HEK293 (cell line): ENCODE measurements at regions not wholly inside any gene's neighbourhood (a gene's known extent, or its start where the extent isn't known, plus 50 kb on each side); places are given as distances from the start of the nearest gene placed in this dataset.

Experiments
- CTCF ChIP-seq: fragments of 450-650 bp; formaldehyde crosslinking; IDR thresholded peaks from 2 replicates; pipeline ENCODE4 v1.5.1; 2016; ENCODE audit warnings: missing biosample characterization, missing genetic modification characterization
- SP2 ChIP-seq: fragments of 450-650 bp; formaldehyde crosslinking; IDR thresholded peaks from 2 replicates; pipeline ENCODE4 v1.5.1; 2016; ENCODE audit warnings: missing biosample characterization, missing genetic modification characterization
- TCF7L2 ChIP-seq: IDR thresholded peaks from 2 replicates; pipeline ENCODE4 v1.6.1; 2011; ENCODE audit warnings: low read depth, mild to moderate bottlenecking, inconsistent platforms, low read length, moderate library complexity, borderline replicate concordance
- TSHZ1 ChIP-seq: fragments of 450-650 bp; formaldehyde crosslinking; IDR thresholded peaks from 2 replicates; pipeline ENCODE4 v1.5.1; 2016; ENCODE audit warnings: missing biosample characterization, missing genetic modification characterization, borderline replicate concordance
- YY1 ChIP-seq: fragments of 450-650 bp; formaldehyde crosslinking; IDR thresholded peaks from 2 replicates; pipeline ENCODE4 v1.5.1; 2018; ENCODE audit warnings: missing biosample characterization, missing genetic modification characterization
- ZBTB8A ChIP-seq: fragments of 450-650 bp; formaldehyde crosslinking; IDR thresholded peaks from 2 replicates; pipeline ENCODE4 v1.5.1; 2016; ENCODE audit warnings: missing biosample characterization, missing genetic modification characterization
- ZFP3 ChIP-seq: fragments of 450-650 bp; formaldehyde crosslinking; IDR thresholded peaks from 2 replicates; pipeline ENCODE4 v1.5.1; 2016; ENCODE audit warnings: low read depth, missing biosample characterization, missing genetic modification characterization
- ZNF138 ChIP-seq: fragments of 450-650 bp; formaldehyde crosslinking; IDR thresholded peaks from 2 replicates; pipeline ENCODE4 v1.5.1; 2016; ENCODE audit warnings: missing biosample characterization, missing genetic modification characterization, borderline replicate concordance
- ZNF23 ChIP-seq: fragments of 450-650 bp; formaldehyde crosslinking; IDR thresholded peaks from 2 replicates; pipeline ENCODE4 v1.5.1; 2016; ENCODE audit warnings: missing biosample characterization, missing genetic modification characterization, borderline replicate concordance
- ZNF274 ChIP-seq, 2 experiments: fragments of 200-500 bp in 1 of 2; fragments of 450-650 bp in 1 of 2; sonication (Bioruptor generic) in 1 of 2; formaldehyde crosslinking in 1 of 2; IDR thresholded peaks; 2 replicates each; pipeline versions ENCODE4 v1.5.1 to v1.6.1; 2014 to 2016; ENCODE audit warnings: borderline replicate concordance in 1 of 2, inconsistent platforms in 1 of 2, low read length in 1 of 2, missing biosample characterization in 1 of 2, missing genetic modification characterization in 1 of 2
- ZNF324 ChIP-seq: fragments of 450-650 bp; formaldehyde crosslinking; IDR thresholded peaks from 2 replicates; pipeline ENCODE4 v1.5.1; 2016; ENCODE audit warnings: missing biosample characterization, missing genetic modification characterization
- ZNF404 ChIP-seq: fragments of 450-650 bp; formaldehyde crosslinking; IDR thresholded peaks from 2 replicates; pipeline ENCODE4 v1.5.1; 2017; ENCODE audit warnings: missing biosample characterization, missing genetic modification characterization
- ZNF530 ChIP-seq: fragments of 450-650 bp; formaldehyde crosslinking; IDR thresholded peaks from 2 replicates; pipeline ENCODE4 v1.5.1; 2016; ENCODE audit warnings: low read depth, missing biosample characterization, missing genetic modification characterization
- ZNF747 ChIP-seq: fragments of 450-650 bp; formaldehyde crosslinking; IDR thresholded peaks from 2 replicates; pipeline ENCODE4 v1.5.1; 2016; ENCODE audit warnings: missing biosample characterization, missing genetic modification characterization

GRCh38 chr10:78302989-78303854 is 269.6 kb downstream of the RPS24 start:
- TF ChIP-seq ZNF274 (IDR thresholded peaks at IDR 0.05; ENCODE audit: low read length) = no peak
- TF ChIP-seq ZNF274 (tag by site-specific recombination; IDR thresholded peaks at IDR 0.05; ENCODE audit: borderline replicate concordance) = no peak
- peak; percentile 78 for TF ChIP-seq SP2 (tag by site-specific recombination)
- peak; percentile 92 for TF ChIP-seq CTCF (tag by site-specific recombination)
- no peak for TF ChIP-seq TSHZ1 (tag by site-specific recombination)
- peak; percentile 75 for TF ChIP-seq ZBTB8A (tag by site-specific recombination)
- TF ChIP-seq ZFP3 = no peak
- TF ChIP-seq YY1 (tag by site-specific recombination) = peak; percentile 87
- TF ChIP-seq ZNF747 = no peak
- no peak for TF ChIP-seq ZNF530 (tag by site-specific recombination)
- TF ChIP-seq TCF7L2 = no peak
- TF ChIP-seq ZNF138 (tag by site-specific recombination) = no peak
- TF ChIP-seq ZNF404 (tag by site-specific recombination) = no peak
- TF ChIP-seq ZNF324 (tag by site-specific recombination) = no peak; the same call in 1 of the 2 replicates
- TF ChIP-seq ZNF23 (tag by site-specific recombination) = no peak
